Mucosa of rectum (tissue), 2 donors: ENCODE measurements at regions not wholly inside any gene's neighbourhood (a gene's known extent, or its start where the extent isn't known, plus 50 kb on each side); places are given as distances from the start of the nearest gene placed in this dataset.
"Not testable (repeated sequence)": the region's sequence is repeated elsewhere in the genome, so short reads cannot be mapped to it uniquely, and the experiment has no call there.

Source experiments
- H3K27ac ChIP-seq, 2 donors: one replicate each; pipeline ENCODE4 v1.7.0; 2013; ENCODE audit warnings: inconsistent platforms in 2 of 2, low read depth in 2 of 2, low read length in 2 of 2
- H3K27me3 ChIP-seq, 2 donors: one replicate each; pipeline ENCODE4 v1.7.0; 2013; ENCODE audit warnings: low read length in 2 of 2; ENCODE audit not compliant: control insufficient read depth in 2 of 2, insufficient read depth in 2 of 2
- H3K36me3 ChIP-seq, 2 donors: one replicate each; pipeline ENCODE4 v1.7.0; 2013; ENCODE audit warnings: low read length in 2 of 2; ENCODE audit not compliant: control insufficient read depth in 2 of 2, insufficient read depth in 2 of 2
- H3K4me1 ChIP-seq, 2 donors: one replicate each; pipeline ENCODE4 v1.7.0; 2013; ENCODE audit warnings: low read length in 2 of 2, mild to moderate bottlenecking in 1 of 2; ENCODE audit not compliant: control insufficient read depth in 2 of 2, insufficient read depth in 2 of 2
- H3K4me3 ChIP-seq, 2 donors: one replicate each; pipeline ENCODE4 v1.7.0; 2013; ENCODE audit warnings: low read length in 2 of 2
- H3K9ac ChIP-seq, 2 donors: one replicate each; pipeline ENCODE4 v1.7.0; 2013; ENCODE audit warnings: low read length in 2 of 2, low read depth in 1 of 2, mild to moderate bottlenecking in 1 of 2
- H3K9me3 ChIP-seq, 2 donors: one replicate each; pipeline ENCODE4 v1.7.0; 2013; ENCODE audit warnings: low read length in 2 of 2; ENCODE audit not compliant: control insufficient read depth in 2 of 2
- donor health status: healthy.
- donor health status: Normal muscosa, but diverticular disease.

DNA sequence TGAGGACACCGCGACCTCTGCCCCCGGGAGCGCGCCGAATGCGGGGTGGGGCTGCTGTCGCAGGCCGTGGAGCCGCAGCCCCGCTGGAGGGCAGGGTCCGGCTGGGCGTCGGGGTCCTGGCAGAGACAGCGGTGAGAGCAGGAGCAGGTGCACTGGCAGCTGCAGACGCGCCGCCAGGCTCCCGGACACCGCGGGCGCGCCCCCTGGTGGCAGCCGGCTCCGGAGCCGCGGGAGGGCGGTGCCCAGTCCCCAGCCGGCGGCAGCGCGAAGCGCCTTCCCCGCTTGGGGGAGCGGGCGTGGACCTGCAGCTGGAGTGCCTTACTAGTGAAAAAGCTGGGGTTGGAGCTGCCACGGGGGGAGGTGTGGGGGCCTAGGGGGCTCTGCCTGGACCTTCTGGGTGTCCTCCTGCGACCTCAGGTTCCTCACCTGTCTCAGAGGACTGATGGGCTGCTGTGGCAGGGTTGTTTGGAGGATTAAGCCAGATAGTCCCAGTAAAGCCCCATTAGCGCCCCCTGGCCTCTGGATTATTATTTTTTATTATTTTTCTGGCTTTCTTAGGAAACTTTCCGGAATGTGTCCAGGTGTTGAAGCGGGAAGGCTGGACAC, 274.2 kb downstream of the CCDC74A start:
- not testable (repeated sequence) for H3K9ac ChIP-seq, H3K36me3 ChIP-seq, H3K4me1 ChIP-seq, H3K27me3 ChIP-seq, H3K27ac ChIP-seq, H3K9me3 ChIP-seq
- H3K4me3 ChIP-seq = peak overlapping the region; percentile 44 to 46

DNA sequence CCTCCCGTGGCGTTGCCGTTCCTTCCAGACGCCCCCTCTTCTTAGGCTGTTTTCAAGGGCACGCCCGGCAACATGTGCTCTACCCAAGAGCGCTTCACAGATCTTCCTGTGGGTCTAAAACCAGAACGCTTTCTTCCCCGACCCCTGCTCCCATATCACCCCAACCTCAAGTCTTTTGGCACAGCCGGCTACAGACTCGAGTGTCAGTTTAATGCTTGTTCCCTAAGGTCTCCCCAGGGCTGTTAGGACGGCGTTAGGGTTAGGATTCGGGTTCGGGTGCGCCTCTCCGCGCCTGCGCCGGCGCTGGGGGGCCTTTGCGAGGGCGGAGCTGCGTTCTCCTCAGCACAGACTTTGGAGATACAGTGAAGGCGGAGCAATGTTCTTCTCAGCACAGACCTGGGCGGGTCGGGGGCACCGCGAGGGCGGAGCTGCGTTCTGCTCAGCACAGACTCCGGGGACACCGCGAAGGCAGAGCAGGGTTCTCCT, 274.7 kb downstream of the CCDC74A start:
- not testable (repeated sequence) for H3K27ac ChIP-seq, H3K27me3 ChIP-seq, H3K36me3 ChIP-seq, H3K9ac ChIP-seq, H3K4me1 ChIP-seq, H3K9me3 ChIP-seq
- H3K4me3 ChIP-seq = peak overlapping the region; percentile 44 to 46

DNA sequence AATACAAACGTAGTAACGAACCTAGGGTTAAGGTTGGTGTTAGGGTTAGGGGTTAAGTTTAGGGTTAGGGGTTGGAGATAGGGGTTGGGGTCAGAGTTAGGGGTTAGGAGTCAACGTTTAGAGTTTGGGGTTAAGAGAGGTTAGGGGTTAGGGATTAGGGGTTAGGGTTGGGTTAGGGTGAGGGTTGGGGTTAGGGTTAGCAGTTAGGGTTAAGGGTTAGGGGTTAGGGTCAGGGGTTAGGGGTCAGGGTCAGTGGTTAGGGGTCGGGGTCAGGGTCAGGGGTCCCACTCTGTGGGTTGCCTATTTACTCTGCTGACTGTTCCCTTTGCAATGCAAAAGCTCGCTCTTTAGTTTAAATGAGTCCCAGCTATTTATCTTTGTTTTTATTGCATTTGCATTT, 275.5 kb downstream of the CCDC74A start:
- not testable (repeated sequence) for H3K9ac ChIP-seq, H3K36me3 ChIP-seq, H3K27ac ChIP-seq, H3K4me1 ChIP-seq, H3K4me3 ChIP-seq, H3K27me3 ChIP-seq, H3K9me3 ChIP-seq

DNA sequence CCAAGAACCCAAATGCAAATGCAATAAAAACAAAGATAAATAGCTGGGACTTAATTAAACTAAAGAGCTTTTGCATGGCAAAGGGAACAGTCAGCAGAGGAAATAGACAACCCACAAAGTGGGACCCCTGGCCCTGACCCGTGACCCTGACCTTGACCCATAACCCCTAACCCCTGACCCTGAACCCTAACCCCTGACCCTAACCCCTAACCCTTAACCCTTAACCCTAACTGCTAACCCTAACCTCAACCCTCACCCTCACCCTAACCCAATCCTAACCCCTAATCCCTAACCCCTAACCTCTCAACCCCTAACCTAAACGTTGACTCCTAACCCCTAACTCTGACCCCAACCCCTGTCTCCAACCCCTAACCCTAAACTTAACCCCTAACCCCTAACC, 284.9 kb downstream of the CCDC74A start:
- H3K4me1 ChIP-seq, H3K4me3 ChIP-seq, H3K27me3 ChIP-seq, H3K9ac ChIP-seq, H3K9me3 ChIP-seq, H3K36me3 ChIP-seq, H3K27ac ChIP-seq: not testable (repeated sequence)

DNA sequence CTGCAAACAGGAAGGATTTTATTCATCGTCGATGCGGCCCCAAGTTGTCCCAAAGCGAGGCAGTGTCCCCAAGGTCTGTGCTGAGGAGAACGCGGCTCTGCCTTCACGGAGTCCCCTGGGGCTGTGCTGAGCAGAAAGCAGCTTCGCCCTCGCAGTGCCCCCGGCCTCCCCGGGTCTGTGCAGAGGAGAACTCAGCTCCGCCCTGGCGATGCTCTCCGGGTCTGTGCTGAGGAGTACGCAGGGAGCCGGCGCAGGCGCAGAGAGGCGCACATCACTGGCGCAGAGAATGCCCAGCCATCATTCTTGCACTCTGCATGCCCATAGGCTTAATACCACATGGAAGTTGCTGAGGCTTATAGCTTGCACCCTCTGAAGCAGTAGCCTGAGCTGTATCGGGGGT, 285.7 kb downstream of the CCDC74A start:
- not testable (repeated sequence) for H3K4me1 ChIP-seq, H3K9me3 ChIP-seq, H3K9ac ChIP-seq, H3K36me3 ChIP-seq, H3K4me3 ChIP-seq, H3K27me3 ChIP-seq, H3K27ac ChIP-seq

DNA sequence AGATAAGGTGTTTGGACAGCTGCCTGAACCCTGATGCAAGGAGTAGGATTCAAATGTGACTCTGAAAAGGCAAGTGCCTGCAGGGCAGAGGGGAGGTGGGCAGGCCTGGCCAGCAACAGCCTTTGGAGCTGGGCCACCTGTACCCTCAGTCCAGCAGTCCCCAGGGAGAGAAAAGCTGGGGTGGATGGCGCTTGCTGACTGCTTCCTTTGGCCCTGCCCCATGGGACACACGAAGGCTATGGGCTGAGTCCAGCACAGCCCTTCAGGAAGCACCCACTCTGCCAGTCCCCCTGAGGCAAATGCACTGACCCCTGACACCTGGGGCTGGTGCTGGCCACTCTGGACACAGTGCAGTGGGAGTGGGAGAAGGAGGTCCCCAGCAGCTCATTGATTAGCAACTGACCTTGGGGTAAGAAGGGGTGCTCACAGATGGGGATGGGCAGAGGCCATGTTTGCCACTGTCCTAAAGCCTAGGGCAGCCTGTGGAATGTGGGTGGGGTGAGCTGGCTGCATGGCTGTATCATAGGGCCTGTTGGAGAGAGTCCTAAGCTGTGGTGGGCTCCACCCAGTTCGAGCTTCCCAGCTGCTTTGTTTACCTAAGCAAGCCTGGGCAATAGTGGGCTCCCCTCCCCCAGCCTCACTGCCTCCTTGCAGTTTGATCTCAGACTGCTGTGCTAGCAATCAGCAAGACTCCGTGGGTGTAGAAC, 290.7 kb downstream of the CCDC74A start:
- H3K9me3 ChIP-seq, H3K9ac ChIP-seq, H3K4me3 ChIP-seq, H3K27ac ChIP-seq, H3K27me3 ChIP-seq, H3K4me1 ChIP-seq, H3K36me3 ChIP-seq: not testable (repeated sequence)

GRCh38 chr2:131822237-131822721, 294.6 kb downstream of the CCDC74A start:
- H3K27ac ChIP-seq, H3K36me3 ChIP-seq, H3K9me3 ChIP-seq, H3K27me3 ChIP-seq, H3K4me1 ChIP-seq, H3K4me3 ChIP-seq, H3K9ac ChIP-seq: not testable (repeated sequence)

GRCh38 chr2:131823058-131823457, 295.4 kb downstream of the CCDC74A start:
- not testable (repeated sequence) for H3K27me3 ChIP-seq, H3K36me3 ChIP-seq, H3K9ac ChIP-seq, H3K9me3 ChIP-seq, H3K27ac ChIP-seq, H3K4me3 ChIP-seq, H3K4me1 ChIP-seq

DNA sequence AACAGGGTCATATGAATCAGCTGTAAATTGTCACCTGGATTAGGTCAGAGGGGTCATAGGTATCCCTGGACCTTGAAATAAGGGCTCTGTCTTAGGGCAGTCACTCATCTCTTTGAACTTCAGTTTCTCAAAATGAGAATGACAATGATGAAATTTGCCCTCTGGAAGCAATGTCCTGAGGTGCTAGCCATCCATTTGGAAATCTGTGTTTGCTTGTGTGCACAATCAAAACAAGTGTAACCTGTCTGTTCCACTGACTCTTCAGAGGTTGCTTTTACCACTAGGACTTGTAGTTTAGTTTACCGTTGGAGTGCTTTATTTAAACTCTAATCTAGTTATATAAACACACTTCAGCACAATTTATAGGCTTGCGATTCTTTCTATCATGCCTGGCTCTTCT, 297.3 kb downstream of the CCDC74A start:
- H3K27me3 ChIP-seq, H3K4me1 ChIP-seq, H3K4me3 ChIP-seq, H3K27ac ChIP-seq, H3K9ac ChIP-seq, H3K36me3 ChIP-seq, H3K9me3 ChIP-seq: not testable (repeated sequence)

GRCh38 chr2:131827481-131828163, 299.9 kb downstream of the CCDC74A start:
- Histone ChIP-seq H3K9ac (no peak overlapping the region), H3K4me1 (no peaks in the 10 kb centered on the region), H3K4me3 (no peak overlapping the region), H3K27ac (no peak overlapping the region), H3K27me3 (no peaks in the 10 kb centered on the region), H3K9me3 (no peaks in the 10 kb centered on the region), H3K36me3 (no peaks in the 10 kb centered on the region)
